ENCODE measurements at regions not wholly inside any gene's neighbourhood (a gene's known extent, or its start where the extent isn't known, plus 50 kb on each side); places are given as distances from the start of the nearest gene placed in this dataset.

- DNase-seq, result no peak
Measured at GRCh38 chr3:30333903-30334302, 272.5 kb upstream of the TGFBR2 start.

- no peak for DNase-seq
Measured at GRCh38 chr3:30340500-30340899, 265.9 kb upstream of the TGFBR2 start.

GRCh38 chr3:30341079-30341478 is 265.3 kb upstream of the TGFBR2 start:
- no peak for DNase-seq

GRCh38 chr3:30341851-30342250 is 264.6 kb upstream of the TGFBR2 start:
- no peak for DNase-seq

GRCh38 chr3:30342318-30343060 is 263.9 kb upstream of the TGFBR2 start:
- peak; percentile 17 for DNase-seq

- DNase-seq, result no peak
Measured at GRCh38 chr3:30343067-30343831, 263.2 kb upstream of the TGFBR2 start.

GRCh38 chr3:30343861-30344260 is 262.5 kb upstream of the TGFBR2 start:
- DNase-seq, result no peak

- no peak for DNase-seq
Measured at GRCh38 chr3:30344288-30344687, 262.1 kb upstream of the TGFBR2 start.

- no peak for DNase-seq
Measured at GRCh38 chr3:30346933-30347320, 259.5 kb upstream of the TGFBR2 start.

GRCh38 chr3:30347679-30348216 is 258.7 kb upstream of the TGFBR2 start:
- no peak for DNase-seq

GRCh38 chr3:30349507-30349906 is 256.9 kb upstream of the TGFBR2 start:
- DNase-seq, result no peak

GRCh38 chr3:30350011-30350410 is 256.4 kb upstream of the TGFBR2 start:
- peak; percentile 40 for DNase-seq

GRCh38 chr3:30350901-30351300 is 255.5 kb upstream of the TGFBR2 start:
- DNase-seq, result peak; percentile 41

- peak; percentile 7 for DNase-seq
Measured at GRCh38 chr3:30352410-30353318, 253.7 kb upstream of the TGFBR2 start.

GRCh38 chr3:30353711-30354467 is 252.5 kb upstream of the TGFBR2 start:
- peak; percentile 14 for DNase-seq

GRCh38 chr3:30354513-30354912 is 251.9 kb upstream of the TGFBR2 start:
- DNase-seq, result no peak

- DNase-seq, result peak; percentile 82
Measured at GRCh38 chr3:30354972-30355371, 251.4 kb upstream of the TGFBR2 start.

- no peak for DNase-seq
Measured at GRCh38 chr3:30355622-30356021, 250.8 kb upstream of the TGFBR2 start.

- no peak for DNase-seq
Measured at GRCh38 chr3:30356866-30357753, 249.3 kb upstream of the TGFBR2 start.

GRCh38 chr3:30357897-30358296 is 248.5 kb upstream of the TGFBR2 start:
- no peak for DNase-seq

- no peak for DNase-seq
Measured at GRCh38 chr3:30358871-30359270, 247.5 kb upstream of the TGFBR2 start.

Measured in tongue (tissue), 1 donor.